ENCODE measurements at regions not wholly inside any gene's neighbourhood (a gene's known extent, or its start where the extent isn't known, plus 50 kb on each side); places are given as distances from the start of the nearest gene placed in this dataset.
"Not testable (repeated sequence)": the region's sequence is repeated elsewhere in the genome, so short reads cannot be mapped to it uniquely, and the experiment has no call there.

- Mint-ChIP-seq H3K4me1 (no peaks in the 10 kb centered on the region), H3K9me3 (peaks cover 6% of the 10 kb centered on the region), H3K27ac (no peak overlapping the region), H3K4me3 (no peak overlapping the region), H3K36me3 (no peaks in the 10 kb centered on the region)
- DNase-seq (ENCODE audit: low spot score in 2 of 2), result no peak
- no peak for ATAC-seq
Measured at GRCh38 chr19:28316464-28316863, 896.5 kb downstream of the UQCRFS1 start.

GRCh38 chr19:28314756-28315155 lies 898.2 kb downstream of the UQCRFS1 start:
- DNase-seq (ENCODE audit: low spot score in 2 of 2), result no peak
- ATAC-seq, result no peak
- Mint-ChIP-seq H3K27ac (no peak overlapping the region), H3K4me1 (no peaks in the 10 kb centered on the region), H3K4me3 (no peak overlapping the region), H3K36me3 (no peaks in the 10 kb centered on the region), H3K9me3 (peaks cover 6% of the 10 kb centered on the region)

GRCh38 chr19:28314287-28314686 lies 898.7 kb downstream of the UQCRFS1 start:
- H3K36me3 Mint-ChIP-seq, result no peaks in the 10 kb centered on the region
- H3K4me1 Mint-ChIP-seq, result no peaks in the 10 kb centered on the region
- H3K4me3 Mint-ChIP-seq, result no peak overlapping the region
- H3K27ac Mint-ChIP-seq, result no peak overlapping the region
- DNase-seq (ENCODE audit: low spot score in 2 of 2) (no peak), ATAC-seq (no peak)
- peaks cover 6% of the 10 kb centered on the region for H3K9me3 Mint-ChIP-seq

GRCh38 chr19:28313633-28314032 lies 899.3 kb downstream of the UQCRFS1 start:
- Mint-ChIP-seq H3K4me3 (no peak overlapping the region), H3K36me3 (no peaks in the 10 kb centered on the region), H3K4me1 (no peaks in the 10 kb centered on the region), H3K27ac (no peak overlapping the region), H3K9me3 (peaks cover 6% of the 10 kb centered on the region)
- DNase-seq (ENCODE audit: low spot score in 2 of 2), result no peak
- no peak for ATAC-seq

GRCh38 chr19:28312269-28312668 lies 900.7 kb downstream of the UQCRFS1 start:
- H3K4me1 Mint-ChIP-seq, result no peaks in the 10 kb centered on the region
- ATAC-seq (no peak), DNase-seq (ENCODE audit: low spot score in 2 of 2) (no peak)
- H3K4me3 Mint-ChIP-seq, result no peak overlapping the region
- H3K9me3 Mint-ChIP-seq, result peaks cover 10% of the 10 kb centered on the region
- no peaks in the 10 kb centered on the region for H3K36me3 Mint-ChIP-seq
- no peak overlapping the region for H3K27ac Mint-ChIP-seq

GRCh38 chr19:28310829-28311228 lies 902.1 kb downstream of the UQCRFS1 start:
- not testable (repeated sequence) for H3K36me3 Mint-ChIP-seq; H3K4me3 Mint-ChIP-seq; ATAC-seq; DNase-seq (ENCODE audit: low spot score in 2 of 2); H3K4me1 Mint-ChIP-seq; H3K27ac Mint-ChIP-seq; H3K9me3 Mint-ChIP-seq

GRCh38 chr19:28309070-28309469 lies 903.9 kb downstream of the UQCRFS1 start:
- Mint-ChIP-seq H3K27ac (no peak overlapping the region), H3K9me3 (peaks cover 9% of the 10 kb centered on the region), H3K4me3 (no peak overlapping the region), H3K36me3 (no peaks in the 10 kb centered on the region), H3K4me1 (no peaks in the 10 kb centered on the region)
- DNase-seq (ENCODE audit: low spot score in 2 of 2) (no peak), ATAC-seq (no peak)

GRCh38 chr19:28307963-28308362 lies 905.0 kb downstream of the UQCRFS1 start:
- Mint-ChIP-seq H3K27ac (no peak overlapping the region), H3K9me3 (peaks cover 9% of the 10 kb centered on the region), H3K36me3 (no peaks in the 10 kb centered on the region), H3K4me1 (no peaks in the 10 kb centered on the region), H3K4me3 (no peak overlapping the region)
- ATAC-seq (no peak), DNase-seq (ENCODE audit: low spot score in 2 of 2) (no peak)

GRCh38 chr19:28307487-28307886 lies 905.5 kb downstream of the UQCRFS1 start:
- Mint-ChIP-seq H3K9me3 (peaks cover 11% of the 10 kb centered on the region), H3K4me3 (no peak overlapping the region), H3K36me3 (no peaks in the 10 kb centered on the region), H3K27ac (no peak overlapping the region), H3K4me1 (no peaks in the 10 kb centered on the region)
- ATAC-seq (no peak), DNase-seq (ENCODE audit: low spot score in 2 of 2) (no peak)

- Mint-ChIP-seq H3K4me3 (no peak overlapping the region), H3K27ac (no peak overlapping the region), H3K9me3 (peaks cover 11% of the 10 kb centered on the region), H3K4me1 (no peaks in the 10 kb centered on the region), H3K36me3 (no peaks in the 10 kb centered on the region)
- DNase-seq (ENCODE audit: low spot score in 2 of 2) (no peak), ATAC-seq (no peak)
Measured at GRCh38 chr19:28305513-28305912, 907.4 kb downstream of the UQCRFS1 start.

- Mint-ChIP-seq H3K36me3 (no peaks in the 10 kb centered on the region), H3K27ac (no peak overlapping the region), H3K4me3 (no peak overlapping the region), H3K9me3 (peaks cover 10% of the 10 kb centered on the region), H3K4me1 (no peaks in the 10 kb centered on the region)
- ATAC-seq, result no peak
- DNase-seq (ENCODE audit: low spot score in 2 of 2), result no peak
Measured at GRCh38 chr19:28303502-28303901, 909.4 kb downstream of the UQCRFS1 start.

GRCh38 chr19:28301961-28302360 lies 911.0 kb downstream of the UQCRFS1 start:
- no peaks in the 10 kb centered on the region for H3K4me1 Mint-ChIP-seq
- no peak for DNase-seq (ENCODE audit: low spot score in 2 of 2)
- no peak for ATAC-seq
- H3K4me3 Mint-ChIP-seq, result no peak overlapping the region
- H3K27ac Mint-ChIP-seq, result no peak overlapping the region
- H3K36me3 Mint-ChIP-seq, result no peaks in the 10 kb centered on the region
- peaks cover 4% of the 10 kb centered on the region for H3K9me3 Mint-ChIP-seq

GRCh38 chr19:28301463-28301862 lies 911.5 kb downstream of the UQCRFS1 start:
- Mint-ChIP-seq H3K27ac (no peak overlapping the region), H3K9me3 (peaks cover 2% of the 10 kb centered on the region), H3K36me3 (no peaks in the 10 kb centered on the region), H3K4me3 (no peak overlapping the region), H3K4me1 (no peaks in the 10 kb centered on the region)
- ATAC-seq (no peak), DNase-seq (ENCODE audit: low spot score in 2 of 2) (no peak)

- no peaks in the 10 kb centered on the region for H3K4me1 Mint-ChIP-seq
- no peak overlapping the region for H3K4me3 Mint-ChIP-seq
- H3K27ac Mint-ChIP-seq, result no peak overlapping the region
- H3K9me3 Mint-ChIP-seq, result peaks cover 7% of the 10 kb centered on the region
- DNase-seq (ENCODE audit: low spot score in 2 of 2) (no peak), ATAC-seq (no peak)
- no peaks in the 10 kb centered on the region for H3K36me3 Mint-ChIP-seq
Measured at GRCh38 chr19:28299649-28300048, 913.3 kb downstream of the UQCRFS1 start.

- no peak for ATAC-seq
- Mint-ChIP-seq H3K27ac (no peak overlapping the region), H3K36me3 (no peaks in the 10 kb centered on the region), H3K4me1 (no peaks in the 10 kb centered on the region), H3K4me3 (no peak overlapping the region), H3K9me3 (peaks cover 10% of the 10 kb centered on the region)
- no peak for DNase-seq (ENCODE audit: low spot score in 2 of 2)
Measured at GRCh38 chr19:28297586-28298157, 915.3 kb downstream of the UQCRFS1 start.

- Mint-ChIP-seq H3K9me3 (peaks cover 8% of the 10 kb centered on the region), H3K27ac (no peak overlapping the region), H3K4me3 (no peak overlapping the region), H3K4me1 (no peaks in the 10 kb centered on the region), H3K36me3 (no peaks in the 10 kb centered on the region)
- DNase-seq (ENCODE audit: low spot score in 2 of 2), result no peak
- no peak for ATAC-seq
Measured at GRCh38 chr19:28297036-28297435, 915.9 kb downstream of the UQCRFS1 start.

GRCh38 chr19:28296506-28296905 lies 916.4 kb downstream of the UQCRFS1 start:
- Mint-ChIP-seq H3K27ac (no peak overlapping the region), H3K36me3 (no peaks in the 10 kb centered on the region), H3K4me3 (no peak overlapping the region), H3K9me3 (peaks cover 8% of the 10 kb centered on the region), H3K4me1 (no peaks in the 10 kb centered on the region)
- no peak for DNase-seq (ENCODE audit: low spot score in 2 of 2)
- ATAC-seq, result no peak
